GM12878 (cell line): ENCODE measurements at regions not wholly inside any gene's neighbourhood (a gene's known extent, or its start where the extent isn't known, plus 50 kb on each side); places are given as distances from the start of the nearest gene placed in this dataset.

Experiments
- ATF2 ChIP-seq: IDR thresholded peaks from 2 replicates; pipeline ENCODE4 v1.6.1; 2012; ENCODE audit warnings: low read length, inconsistent platforms
- CREM ChIP-seq: IDR thresholded peaks from 2 replicates; pipeline ENCODE4 v1.6.1; 2014; ENCODE audit warnings: antibody characterized with exemption, low read depth
- DPF2 ChIP-seq: fragments of 450-650 bp; IDR thresholded peaks from 2 replicates; pipeline ENCODE4 v1.6.1; 2017; ENCODE audit warnings: mild to moderate bottlenecking
- EED ChIP-seq: sonication (generic); IDR thresholded peaks from 2 replicates; pipeline ENCODE4 v1.6.1; 2016; ENCODE audit warnings: antibody characterized with exemption, low read depth
- ETV6 ChIP-seq, 2 experiments: fragments of 450-650 bp in 1 of 2; IDR thresholded peaks in 1 of 2; conservative IDR thresholded peaks in 1 of 2; 2 replicates each; pipeline ENCODE4 v1.6.1; 2014; ENCODE audit warnings: antibody characterized with exemption in 1 of 2, borderline replicate concordance in 1 of 2, low read depth in 1 of 2, mild to moderate bottlenecking in 1 of 2, moderate library complexity in 1 of 2
- FOXK2 ChIP-seq: fragments of 450-650 bp; IDR thresholded peaks from 2 replicates; pipeline ENCODE4 v1.6.1; 2017; ENCODE audit warnings: mild to moderate bottlenecking, moderate library complexity
- GABPA ChIP-seq: IDR thresholded peaks from 2 replicates; pipeline ENCODE4 v1.6.1; 2014; ENCODE audit warnings: antibody characterized with exemption, low read depth, mild to moderate bottlenecking, inconsistent platforms
- HDAC6 ChIP-seq: fragments of 200-600 bp; sonication (generic); IDR thresholded peaks from one replicate; pipeline ENCODE4 v1.8.0; 2017; ENCODE audit warnings: antibody characterized with exemption; ENCODE audit not compliant: unreplicated experiment
- KDM1A ChIP-seq: fragments of 200-600 bp; sonication (generic); IDR thresholded peaks from 2 replicates; pipeline ENCODE4 v1.6.1; 2016; ENCODE audit warnings: borderline replicate concordance
- KLF5 ChIP-seq: fragments of 450-650 bp; IDR thresholded peaks from 2 replicates; pipeline ENCODE4 v1.6.1; 2014; ENCODE audit warnings: mild to moderate bottlenecking; ENCODE audit not compliant: partially characterized antibody
- MYB ChIP-seq: fragments of 150-350 bp; IDR thresholded peaks from 2 replicates; pipeline ENCODE4 v1.6.1; 2014; ENCODE audit warnings: mild to moderate bottlenecking, low read depth, low read length, borderline replicate concordance
- NR2C1 ChIP-seq: fragments of 450-650 bp; IDR thresholded peaks from 2 replicates; pipeline ENCODE4 v1.6.1; 2017; ENCODE audit warnings: antibody characterized with exemption, mild to moderate bottlenecking, moderate library complexity
- NR2C2 ChIP-seq: IDR thresholded peaks from 2 replicates; pipeline ENCODE4 v1.6.1; 2011; ENCODE audit warnings: borderline replicate concordance, low read depth; ENCODE audit not compliant: control insufficient read depth, insufficient read length
- PAX5 ChIP-seq: IDR thresholded peaks from 2 replicates; pipeline ENCODE4 v1.6.1; 2011; ENCODE audit warnings: low read depth, low read length, borderline replicate concordance
- PKNOX1 ChIP-seq: fragments of 450-650 bp; IDR thresholded peaks from 2 replicates; pipeline ENCODE4 v1.6.1; 2016; ENCODE audit warnings: mild to moderate bottlenecking
- POLR2A ChIP-seq: IDR thresholded peaks from 2 replicates; pipeline ENCODE4 v1.6.1; 2011; ENCODE audit warnings: low read depth, mild to moderate bottlenecking, low read length
- POU2F2 ChIP-seq: IDR thresholded peaks from 3 replicates; pipeline ENCODE4 v1.6.1; 2011; ENCODE audit warnings: low read depth, mild to moderate bottlenecking, low read length, borderline replicate concordance
- SMAD5 ChIP-seq: IDR thresholded peaks from 2 replicates; pipeline ENCODE4 v1.6.1; 2016; ENCODE audit warnings: antibody characterized with exemption, low read depth
- STAT1 ChIP-seq: fragments of 450-650 bp; conservative IDR thresholded peaks from 2 replicates; pipeline ENCODE4 v1.6.1; 2014; ENCODE audit warnings: antibody characterized with exemption, mild to moderate bottlenecking
- TARDBP ChIP-seq: IDR thresholded peaks from 2 replicates; pipeline ENCODE4 v1.6.1; 2016; ENCODE audit warnings: borderline replicate concordance
- YY1 ChIP-seq: IDR thresholded peaks from 2 replicates; pipeline ENCODE4 v1.6.1; 2011; ENCODE audit warnings: low read depth, mild to moderate bottlenecking, low read length
- ZBTB11 ChIP-seq: fragments of 450-650 bp; formaldehyde crosslinking; IDR thresholded peaks from 2 replicates; pipeline ENCODE4 v1.5.0; 2022; ENCODE audit warnings: mild to moderate bottlenecking, missing genetic modification characterization
- ZSCAN29 ChIP-seq: fragments of 450-650 bp; IDR thresholded peaks from 2 replicates; pipeline ENCODE4 v1.6.1; 2017; ENCODE audit warnings: mild to moderate bottlenecking, moderate library complexity
- ZZZ3 ChIP-seq: IDR thresholded peaks from 2 replicates; pipeline ENCODE4 v1.6.1; 2011; ENCODE audit warnings: low read depth; ENCODE audit not compliant: control insufficient read depth, insufficient read length
- TF ChIP-seq, protein P1 (sequence below): IDR thresholded peaks from 2 replicates; pipeline ENCODE4 v1.6.1; 2011; ENCODE audit warnings: borderline replicate concordance, low read depth, mild to moderate bottlenecking, moderate library complexity, mixed read lengths, low read length; ENCODE audit not compliant: insufficient read depth; ENCODE audit errors: extremely low read length

GRCh38 chr6:27838058-27838944, 73.9 kb downstream of the OR2B2 start (continued):
- TF ChIP-seq, protein P1, sequence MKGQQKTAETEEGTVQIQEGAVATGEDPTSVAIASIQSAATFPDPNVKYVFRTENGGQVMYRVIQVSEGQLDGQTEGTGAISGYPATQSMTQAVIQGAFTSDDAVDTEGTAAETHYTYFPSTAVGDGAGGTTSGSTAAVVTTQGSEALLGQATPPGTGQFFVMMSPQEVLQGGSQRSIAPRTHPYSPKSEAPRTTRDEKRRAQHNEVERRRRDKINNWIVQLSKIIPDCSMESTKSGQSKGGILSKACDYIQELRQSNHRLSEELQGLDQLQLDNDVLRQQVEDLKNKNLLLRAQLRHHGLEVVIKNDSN = no peak
- TF ChIP-seq POLR2A (peak; percentile 81), CREM (peak; percentile 99), KDM1A (no peak), NR2C1 (no peak), DPF2 (0 out of 2 replicates have a peak, but pooled peaks have one; percentile 22), EED (no peak), ZZZ3 (no peak), GABPA (0 out of 2 replicates have a peak, but pooled peaks have one; percentile 14), FOXK2 (no peak; the same call in 1 of the 2 replicates), HDAC6 (peak; percentile 69), ZBTB11 (CRISPR knock-in tag) (no peak), ATF2 (peak; percentile 75), YY1 (0 out of 2 replicates have a peak, but pooled peaks have one; percentile 3), PKNOX1 (peak; percentile 77), MYB (no peak), PAX5 (no peak), NR2C2 (no peak), STAT1 (peak; percentile 91; the same call in 1 of the 2 replicates), TARDBP (no peak), ETV6 (conservative IDR thresholded peaks at IDR 0.05 in 1 of 2, IDR thresholded peaks at IDR 0.05 in 1 of 2; ENCODE audit: borderline replicate concordance in 1 of 2, low read depth in 1 of 2) (no peak), KLF5 (no peak), POU2F2 (peak; percentile 68; the same call in 2 of the 3 replicates), SMAD5 (peak; percentile 86; the same call in 1 of the 2 replicates), ZSCAN29 (no peak)
